Osteocyte (in vitro differentiated cells): ENCODE measurements at regions not wholly inside any gene's neighbourhood (a gene's known extent, or its start where the extent isn't known, plus 50 kb on each side); places are given as distances from the start of the nearest gene placed in this dataset.
"Not testable (repeated sequence)": the region's sequence is repeated elsewhere in the genome, so short reads cannot be mapped to it uniquely, and the experiment has no call there.

Experiments
- DNase-seq: peaks from one replicate; pipeline ENCODE4 v3.0.0; 2021; ENCODE audit warnings: mixed read lengths; ENCODE audit not compliant: unreplicated experiment; ENCODE audit errors: extremely low spot score
- H3K27ac Mint-ChIP-seq: one replicate; pipeline ENCODE4 v1.8.0; 2021; ENCODE audit warnings: mild to moderate bottlenecking, mixed read lengths; ENCODE audit not compliant: unreplicated experiment
- H3K27me3 Mint-ChIP-seq: one replicate; pipeline ENCODE4 v1.8.0; 2021; ENCODE audit warnings: mixed read lengths; ENCODE audit not compliant: unreplicated experiment
- H3K36me3 Mint-ChIP-seq: one replicate; pipeline ENCODE4 v1.8.0; 2021; ENCODE audit warnings: mixed read lengths; ENCODE audit not compliant: unreplicated experiment
- H3K4me1 Mint-ChIP-seq: one replicate; pipeline ENCODE4 v1.8.0; 2021; ENCODE audit warnings: mixed read lengths; ENCODE audit not compliant: unreplicated experiment
- H3K4me3 Mint-ChIP-seq: one replicate; pipeline ENCODE4 v1.8.0; 2021; ENCODE audit warnings: mild to moderate bottlenecking, moderate library complexity, mixed read lengths; ENCODE audit not compliant: unreplicated experiment
- H3K9me3 Mint-ChIP-seq: one replicate; pipeline ENCODE4 v1.8.0; 2021; ENCODE audit warnings: mixed read lengths; ENCODE audit not compliant: unreplicated experiment
- CTCF ChIP-seq: fragments of 200-600 bp; sonication (generic); IDR thresholded peaks from 2 replicates; pipeline ENCODE4 v1.5.0; 2021; ENCODE audit warnings: antibody characterized with exemption, mild to moderate bottlenecking, moderate library complexity

GRCh38 chr18:55735199-55735855 is 147.3 kb upstream of the TCF4 start:
- DNase-seq: no peak
- Mint-ChIP-seq H3K27ac (no peak overlapping the region), H3K36me3 (no peaks in the 10 kb centered on the region), H3K9me3 (no peaks in the 10 kb centered on the region), H3K4me1 (peaks cover 10% of the 10 kb centered on the region), H3K27me3 (no peaks in the 10 kb centered on the region), H3K4me3 (no peak overlapping the region)
- TF ChIP-seq CTCF: no peak

- Mint-ChIP-seq H3K4me3 (no peak overlapping the region), H3K9me3 (no peaks in the 10 kb centered on the region), H3K36me3 (no peaks in the 10 kb centered on the region), H3K27ac (no peak overlapping the region), H3K27me3 (no peaks in the 10 kb centered on the region), H3K4me1 (peaks cover 10% of the 10 kb centered on the region)
- no peak for DNase-seq
- TF ChIP-seq CTCF: no peak
Observed at GRCh38 chr18:55732227-55733106, 144.5 kb upstream of the TCF4 start.

GRCh38 chr18:55731594-55732042 is 143.6 kb upstream of the TCF4 start:
- Mint-ChIP-seq H3K36me3 (no peaks in the 10 kb centered on the region), H3K27me3 (no peaks in the 10 kb centered on the region), H3K27ac (no peak overlapping the region), H3K4me1 (peaks cover 10% of the 10 kb centered on the region), H3K9me3 (no peaks in the 10 kb centered on the region), H3K4me3 (no peak overlapping the region)
- no peak for TF ChIP-seq CTCF
- no peak for DNase-seq

GRCh38 chr18:55721006-55721405 is 133.0 kb upstream of the TCF4 start:
- H3K27ac Mint-ChIP-seq, DNase-seq, H3K27me3 Mint-ChIP-seq, H3K4me1 Mint-ChIP-seq, H3K36me3 Mint-ChIP-seq, H3K9me3 Mint-ChIP-seq: not testable (repeated sequence)
- peak overlapping the region; percentile 14 for H3K4me3 Mint-ChIP-seq

- DNase-seq: no peak
- no peak overlapping the region for H3K4me3 Mint-ChIP-seq
- peaks cover 6% of the 10 kb centered on the region for H3K36me3 Mint-ChIP-seq
- H3K27ac Mint-ChIP-seq: no peak overlapping the region
- no peaks in the 10 kb centered on the region for H3K4me1 Mint-ChIP-seq
- H3K9me3 Mint-ChIP-seq: peaks cover 26% of the 10 kb centered on the region
- H3K27me3 Mint-ChIP-seq: no peaks in the 10 kb centered on the region
- no peak for TF ChIP-seq CTCF
Observed at GRCh38 chr18:55713707-55714106, 125.7 kb upstream of the TCF4 start.
